GM10248 (cell line): ENCODE measurements at regions not wholly inside any gene's neighbourhood (a gene's known extent, or its start where the extent isn't known, plus 50 kb on each side); places are given as distances from the start of the nearest gene placed in this dataset.

ENCODE experiments used
- CTCF ChIA-PET: fragments of 300-600 bp; sonication (Branson Sonifier 250); formaldehyde crosslinking; extraction: SDS; loops from one replicate; lab custom pipeline; 2021; ENCODE audit warnings: antibody characterized with exemption; lab: Yijun Ruan, JAX
- POLR2A ChIA-PET: fragments of 350-650 bp; sonication (Branson Sonifier 250); formaldehyde crosslinking; extraction: SDS; loops from one replicate; lab custom pipeline; 2020; ENCODE audit warnings: antibody characterized with exemption; lab: Yijun Ruan, JAX
- DNase-seq: peaks from one replicate; pipeline ENCODE4 v3.0.0; 2012; ENCODE audit errors: extremely low spot score
- CTCF ChIP-seq: IDR thresholded peaks from 2 replicates; pipeline ENCODE4 v1.5.1; 2012; ENCODE audit warnings: mild to moderate bottlenecking, low read depth; ENCODE audit errors: extremely low read depth, missing control alignments, control extremely low read depth

GRCh38 chr5:107764976-107765804, 94.5 kb upstream of the EFNA5 start:
- TF ChIP-seq CTCF: no peak
- DNase-seq: no peak
- ChIA-PET CTCF (interaction anchor here (0.8 to 1.1 kb wide), 2 partner anchors 32 to 59 kb away, joined by 3 read pairs; no protein-coding TSS in a partner anchor), POLR2A (no interaction called here)

GRCh38 chr5:107764282-107764681, 93.5 kb upstream of the EFNA5 start:
- POLR2A ChIA-PET: no interaction called here

GRCh38 chr5:107753427-107753826, 82.7 kb upstream of the EFNA5 start:
- ChIA-PET POLR2A (no interaction called here), CTCF (no interaction called here)
- TF ChIP-seq CTCF: no peak
- DNase-seq: no peak

More at GRCh38 chr5:107764282-107764681, 93.5 kb upstream of the EFNA5 start:
- CTCF ChIA-PET: interaction anchor here (1.4 to 1.5 kb wide), 2 partner anchors 9 to 13 kb away, joined by 3 to 4 read pairs; no protein-coding TSS in a partner anchor
- TF ChIP-seq CTCF: no peak
- no peak for DNase-seq

GRCh38 chr5:107744418-107745330, 73.9 kb upstream of the EFNA5 start:
- ChIA-PET POLR2A (no interaction called here), CTCF (no interaction called here)

GRCh38 chr5:107743373-107744000, 72.8 kb upstream of the EFNA5 start:
- ChIA-PET POLR2A (no interaction called here), CTCF (interaction anchor here (1.0 to 1.1 kb wide), 2 partner anchors 19 to 110 kb away, joined by 3 to 4 read pairs; no protein-coding TSS in a partner anchor)
- DNase-seq: no peak
- TF ChIP-seq CTCF: no peak

More at GRCh38 chr5:107744418-107745330, 73.9 kb upstream of the EFNA5 start:
- no peak for DNase-seq
- TF ChIP-seq CTCF: no peak

- DNase-seq: no peak
- ChIA-PET POLR2A (no interaction called here), CTCF (no interaction called here)
- TF ChIP-seq CTCF: no peak
Measured at GRCh38 chr5:107739661-107740060, 68.9 kb upstream of the EFNA5 start.
